B cell (primary cell): ENCODE measurements at regions not wholly inside any gene's neighbourhood (a gene's known extent, or its start where the extent isn't known, plus 50 kb on each side); places are given as distances from the start of the nearest gene placed in this dataset.

Experiments used
- ATAC-seq: fragments of 200-7000 bp; cut with Tn5 transposase; one replicate; pipeline ENCODE4 v1.10.0; 2021; ENCODE audit warnings: low read depth, mild to moderate bottlenecking, moderate number of reproducible peaks, moderate library complexity
- CTCF ChIA-PET: fragments of 350-600 bp; sonication (Branson Sonifier 250); formaldehyde crosslinking; loops from one replicate; lab custom pipeline; 2021; ENCODE audit warnings: antibody characterized with exemption, inconsistent platforms; lab: Charles Lee
- POLR2A ChIA-PET: fragments of 350-600 bp; sonication (Branson Sonifier 250); formaldehyde crosslinking; loops from one replicate; lab custom pipeline; 2021; ENCODE audit warnings: antibody characterized with exemption; lab: Charles Lee
- DNase-seq: peaks from one replicate; pipeline ENCODE4 v3.0.0; 2013
- H2AFZ ChIP-seq: 2 replicates; pipeline ENCODE4 v1.6.1; 2012; ENCODE audit warnings: mild to moderate bottlenecking, low read depth, low read length; ENCODE audit not compliant: insufficient read depth, poor library complexity, severe bottlenecking
- H3K27ac ChIP-seq, 2 donors: 1 replicate in 1 of 2; 2 replicates in 1 of 2; pipeline ENCODE4 v1.5.1; 2012 to 2013; ENCODE audit warnings: low read length in 2 of 2, mild to moderate bottlenecking in 2 of 2, moderate library complexity in 1 of 2
- H3K27me3 ChIP-seq, 4 experiments: fragments of 200-600 bp in 1 of 4; sonication (generic) in 1 of 4; replicated peaks in 1 of 4; 1 replicate in 2 of 4; 2 replicates in 2 of 4; pipeline versions ENCODE4 v1.6.1 to v1.7.0; 2013 to 2016; ENCODE audit warnings: low read length in 3 of 4, mild to moderate bottlenecking in 2 of 4, mixed read lengths in 1 of 4, moderate library complexity in 1 of 4; ENCODE audit not compliant: insufficient read depth in 4 of 4, control insufficient read depth in 3 of 4; ENCODE audit errors: control extremely low read depth in 1 of 4
- H3K36me3 ChIP-seq, 2 experiments: replicated peaks in 1 of 2; 1 replicate in 1 of 2; 2 replicates in 1 of 2; pipeline versions ENCODE4 v1.6.1 to v1.7.1; 2013; ENCODE audit warnings: low read length in 1 of 2; ENCODE audit not compliant: insufficient read depth in 2 of 2, control insufficient read depth in 1 of 2; ENCODE audit errors: control extremely low read depth in 1 of 2, extremely low read depth in 1 of 2
- H3K4me1 ChIP-seq, 2 donors: fragments of 200-600 bp in 1 of 2; sonication (generic) in 1 of 2; 1 replicate in 1 of 2; 2 replicates in 1 of 2; pipeline versions ENCODE4 v1.5.1 to v1.6.1; 2013 to 2017; ENCODE audit warnings: low read length in 2 of 2; ENCODE audit not compliant: control insufficient read depth in 2 of 2, insufficient read depth in 2 of 2
- H3K4me2 ChIP-seq: replicated peaks from 2 replicates; pipeline ENCODE3; 2012; ENCODE audit warnings: mild to moderate bottlenecking, low read depth, low read length; ENCODE audit not compliant: poor library complexity, severe bottlenecking
- H3K4me3 ChIP-seq, 5 experiments: fragments of 200-600 bp in 1 of 5; sonication (generic) in 1 of 5; 1 replicate in 3 of 5; 2 replicates in 2 of 5; pipeline versions ENCODE4 v1.5.1 to v1.7.0; 2011 to 2016; ENCODE audit warnings: low read length in 4 of 5, mild to moderate bottlenecking in 4 of 5, low read depth in 2 of 5, control low read depth in 1 of 5, moderate library complexity in 1 of 5; ENCODE audit not compliant: insufficient read depth in 1 of 5; ENCODE audit errors: control extremely low read depth in 1 of 5, extremely low read depth in 1 of 5
- H3K79me2 ChIP-seq: fragments of 200-600 bp; sonication (generic); one replicate; pipeline ENCODE4 v1.6.0; 2016; ENCODE audit warnings: low read length; ENCODE audit not compliant: control insufficient read depth, insufficient read depth
- H3K9ac ChIP-seq: fragments of 200-600 bp; sonication (generic); 2 replicates; pipeline ENCODE4 v1.6.1; 2017; ENCODE audit warnings: mild to moderate bottlenecking, low read length, moderate library complexity
- H3K9me3 ChIP-seq, 3 donors: one replicate each; pipeline versions ENCODE4 v1.6.1 to v1.7.1; 2013; ENCODE audit warnings: low read length in 2 of 3; ENCODE audit not compliant: control insufficient read depth in 2 of 3, insufficient read depth in 1 of 3; ENCODE audit errors: control extremely low read depth in 1 of 3
- H4K20me1 ChIP-seq: 2 replicates; pipeline ENCODE4 v1.6.0; 2012; ENCODE audit warnings: mild to moderate bottlenecking, low read length; ENCODE audit not compliant: insufficient read depth, control insufficient read depth, poor library complexity, severe bottlenecking
- H3K27ac Mint-ChIP-seq: one replicate; pipeline ENCODE4 v1.8.0; 2021; ENCODE audit warnings: mixed read lengths
- H3K27me3 Mint-ChIP-seq: one replicate; pipeline ENCODE4 v1.8.0; 2021; ENCODE audit warnings: mixed read lengths
- H3K4me1 Mint-ChIP-seq: one replicate; pipeline ENCODE4 v1.8.0; 2021; ENCODE audit warnings: mixed read lengths
- H3K4me3 Mint-ChIP-seq: one replicate; pipeline ENCODE4 v1.8.0; 2021; ENCODE audit warnings: mixed read lengths
- H3K9me3 Mint-ChIP-seq: one replicate; pipeline ENCODE4 v1.8.0; 2022; ENCODE audit warnings: mixed read lengths; ENCODE audit not compliant: insufficient read depth
- EZH2 ChIP-seq: IDR thresholded peaks from 2 replicates; pipeline ENCODE4 v1.6.1; 2012; ENCODE audit warnings: borderline replicate concordance, low read depth, mild to moderate bottlenecking, moderate library complexity, low read length; ENCODE audit not compliant: insufficient read depth, poor library complexity, severe bottlenecking
- WGBS: methylation state at CpG from one replicate; pipeline ENCODE4 v1.1.5; 2013; ENCODE audit warnings: missing lambda C conversion rate; ENCODE audit not compliant: insufficient coverage; 5-methylcytosine and 5-hydroxymethylcytosine counted together
- intact Hi-C: fragments of 100-400 bp; cut with micrococcal nuclease; formaldehyde crosslinking; loops from one replicate; pipeline ENCODE4 v1.10.0; 2022
- TF ChIP-seq, protein P1 (sequence below): fragments of 200-600 bp; IDR thresholded peaks from one replicate; pipeline ENCODE4 v1.8.0; 2022; ENCODE audit warnings: antibody characterized with exemption, mild to moderate bottlenecking

DNA sequence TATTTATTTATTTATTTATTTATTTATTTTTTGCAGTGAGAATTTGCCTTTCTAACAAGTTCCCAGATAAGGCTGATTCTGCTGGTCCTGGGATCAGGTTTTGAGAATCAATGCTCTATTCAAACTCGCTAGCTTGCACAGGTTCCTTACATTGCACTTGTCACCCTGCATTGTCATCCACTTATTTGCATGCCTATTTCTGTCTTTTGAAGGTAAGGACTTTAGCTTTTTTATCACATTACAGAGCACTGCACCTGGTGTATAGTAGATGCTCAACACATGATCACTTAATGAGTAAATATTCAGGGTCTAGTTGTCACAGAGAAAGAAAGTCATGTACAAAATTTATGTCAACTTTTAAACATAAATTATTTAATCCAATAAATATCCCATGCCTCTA is 219.7 kb upstream of the BTG1 start:
- Histone ChIP-seq H3K9me3 (no peaks in the 10 kb centered on the region), H4K20me1 (no peaks in the 10 kb centered on the region), H3K9ac (no peak overlapping the region), H2AFZ (no peak overlapping the region), H3K4me3 (no peak overlapping the region), H3K27ac (peak overlapping the region; percentile 63 to 69), H3K27me3 (no peaks in the 10 kb centered on the region), H3K79me2 (peaks cover 4% of the 10 kb centered on the region), H3K4me2 (peak overlapping the region; percentile 78), H3K4me1 (peaks cover 54 to 55% of the 10 kb centered on the region in 2 donors), H3K36me3 (no peaks in the 10 kb centered on the region)
- Mint-ChIP-seq H3K27ac (peak overlapping the region; percentile 88), H3K27me3 (no peaks in the 10 kb centered on the region), H3K4me3 (peak overlapping the region; percentile 66), H3K4me1 (peaks cover 64% of the 10 kb centered on the region), H3K9me3 (no peaks in the 10 kb centered on the region)
- WGBS: no CpG with 5 or more reads among the region's 1 CpG
- intact Hi-C loops: loop anchor here (2.0 kb wide), 1 partner anchor 43 kb away; no protein-coding TSS in a partner anchor
- DNase-seq (peak; percentile 48), ATAC-seq (no peak)
- ChIA-PET POLR2A (interaction anchor here (0.6 to 4.1 kb wide), 7 partner anchors 11 to 221 kb away, joined by 3 to 94 read pairs (median 10); partner anchors contain the start of gene BTG1), CTCF (interaction anchor here (1.1 to 3.9 kb wide), 6 partner anchors 38 to 374 kb away, joined by 3 to 30 read pairs (median 13); no protein-coding TSS in a partner anchor)
- no peak for TF ChIP-seq EZH2
- TF ChIP-seq, protein P1, sequence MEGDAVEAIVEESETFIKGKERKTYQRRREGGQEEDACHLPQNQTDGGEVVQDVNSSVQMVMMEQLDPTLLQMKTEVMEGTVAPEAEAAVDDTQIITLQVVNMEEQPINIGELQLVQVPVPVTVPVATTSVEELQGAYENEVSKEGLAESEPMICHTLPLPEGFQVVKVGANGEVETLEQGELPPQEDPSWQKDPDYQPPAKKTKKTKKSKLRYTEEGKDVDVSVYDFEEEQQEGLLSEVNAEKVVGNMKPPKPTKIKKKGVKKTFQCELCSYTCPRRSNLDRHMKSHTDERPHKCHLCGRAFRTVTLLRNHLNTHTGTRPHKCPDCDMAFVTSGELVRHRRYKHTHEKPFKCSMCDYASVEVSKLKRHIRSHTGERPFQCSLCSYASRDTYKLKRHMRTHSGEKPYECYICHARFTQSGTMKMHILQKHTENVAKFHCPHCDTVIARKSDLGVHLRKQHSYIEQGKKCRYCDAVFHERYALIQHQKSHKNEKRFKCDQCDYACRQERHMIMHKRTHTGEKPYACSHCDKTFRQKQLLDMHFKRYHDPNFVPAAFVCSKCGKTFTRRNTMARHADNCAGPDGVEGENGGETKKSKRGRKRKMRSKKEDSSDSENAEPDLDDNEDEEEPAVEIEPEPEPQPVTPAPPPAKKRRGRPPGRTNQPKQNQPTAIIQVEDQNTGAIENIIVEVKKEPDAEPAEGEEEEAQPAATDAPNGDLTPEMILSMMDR: no peak
